Activated gamma-delta T cell treated with Interleukin-2 at 50 U/mL for 16 hours (primary cell): ENCODE measurements at regions not wholly inside any gene's neighbourhood (a gene's known extent, or its start where the extent isn't known, plus 50 kb on each side); places are given as distances from the start of the nearest gene placed in this dataset.

Experiments used
- DNase-seq: peaks from one replicate; pipeline ENCODE4 v3.0.0-alpha.2; 2020

DNA sequence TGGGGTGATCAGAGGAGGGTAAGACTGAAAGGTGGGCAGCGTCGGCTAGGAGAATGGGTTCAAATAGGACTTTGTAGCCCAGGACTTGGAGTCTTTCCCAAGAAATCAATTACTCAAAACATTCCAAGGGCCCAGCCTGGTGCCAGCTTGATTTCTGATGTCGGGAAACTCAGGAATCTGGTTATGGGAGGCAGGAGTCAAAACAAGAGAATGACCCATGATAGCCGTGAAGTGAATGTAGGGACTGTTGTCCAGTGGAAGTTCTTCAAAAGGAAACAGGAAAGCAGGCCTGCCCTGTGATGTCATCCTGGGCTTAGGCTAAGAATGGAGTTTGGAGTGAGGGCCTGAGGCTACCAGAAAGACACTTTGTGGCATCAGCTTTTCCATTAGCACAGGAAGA lies 67.4 kb upstream of the SLC14A2 start:
- DNase-seq: no peak

DNA sequence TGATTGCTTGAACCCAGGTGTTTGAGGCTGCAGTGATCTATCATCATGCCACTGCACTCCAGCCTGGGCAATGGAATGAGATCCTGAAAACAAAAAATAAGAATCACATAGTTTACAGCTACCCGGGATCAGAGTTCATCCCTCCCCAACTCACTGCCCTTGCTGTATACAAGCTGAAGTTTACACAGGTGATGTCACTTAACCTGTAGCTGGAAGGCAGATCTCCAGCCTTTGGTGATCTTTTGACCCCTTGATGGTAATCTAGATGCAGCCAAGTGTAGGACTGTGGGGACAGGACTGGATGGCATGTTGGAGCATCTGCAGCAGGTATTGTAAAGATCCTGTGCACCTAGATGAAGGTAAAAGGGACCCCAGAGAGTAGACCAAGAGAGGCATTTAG lies 66.7 kb upstream of the SLC14A2 start:
- DNase-seq: no peak

DNA sequence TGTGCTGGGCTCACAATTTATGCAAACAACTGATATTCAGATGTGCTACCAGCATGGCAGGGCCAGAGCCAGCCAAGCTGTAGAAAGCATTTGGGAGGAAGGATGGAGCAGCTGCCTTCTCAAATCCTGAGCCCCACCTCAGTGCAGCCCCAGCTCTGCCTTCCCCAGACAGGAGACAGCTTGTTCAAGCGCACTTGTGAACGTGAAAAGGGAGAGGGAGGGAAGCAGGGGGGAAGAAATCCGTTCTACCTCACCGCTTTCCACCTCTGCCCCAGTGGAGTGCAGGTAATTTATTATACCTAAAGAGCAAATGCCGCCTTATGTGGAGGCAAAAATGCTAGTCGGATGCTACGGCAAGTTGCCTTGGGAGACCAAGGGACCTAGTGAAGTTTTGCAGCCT lies 66.0 kb upstream of the SLC14A2 start:
- DNase-seq: no peak

DNA sequence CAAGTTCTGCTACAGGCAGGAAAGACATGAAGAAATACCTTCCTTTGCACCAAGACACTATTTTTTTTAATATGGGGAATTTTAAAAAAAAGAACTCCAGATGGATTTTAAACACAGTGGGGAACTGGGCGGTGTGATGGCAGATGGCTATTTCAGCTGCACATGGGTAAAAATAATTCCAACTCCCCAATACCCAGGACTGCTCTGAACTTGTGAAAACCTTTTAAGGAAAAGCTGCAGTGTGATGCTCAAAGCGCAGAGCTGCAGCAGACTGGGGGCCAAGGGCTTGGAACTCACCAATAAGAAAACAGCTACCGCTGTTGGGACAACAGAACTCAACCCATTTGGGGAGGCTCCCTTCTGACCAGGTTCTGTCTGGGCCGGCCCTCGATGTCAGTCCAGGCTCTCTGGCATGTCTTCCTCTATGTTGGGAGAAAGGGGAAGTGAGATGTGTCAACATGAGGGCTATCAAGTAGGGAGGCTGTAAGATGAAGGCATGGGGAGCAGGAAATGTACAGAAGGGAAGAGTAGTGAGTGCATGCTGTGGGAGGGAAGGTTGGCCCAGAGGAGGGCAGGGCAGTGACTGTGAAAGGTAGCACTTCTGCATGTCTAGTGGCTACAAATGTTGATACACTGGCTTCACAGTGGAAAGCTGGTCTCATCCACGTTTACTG lies 64.0 kb upstream of the SLC14A2 start:
- no peak for DNase-seq

DNA sequence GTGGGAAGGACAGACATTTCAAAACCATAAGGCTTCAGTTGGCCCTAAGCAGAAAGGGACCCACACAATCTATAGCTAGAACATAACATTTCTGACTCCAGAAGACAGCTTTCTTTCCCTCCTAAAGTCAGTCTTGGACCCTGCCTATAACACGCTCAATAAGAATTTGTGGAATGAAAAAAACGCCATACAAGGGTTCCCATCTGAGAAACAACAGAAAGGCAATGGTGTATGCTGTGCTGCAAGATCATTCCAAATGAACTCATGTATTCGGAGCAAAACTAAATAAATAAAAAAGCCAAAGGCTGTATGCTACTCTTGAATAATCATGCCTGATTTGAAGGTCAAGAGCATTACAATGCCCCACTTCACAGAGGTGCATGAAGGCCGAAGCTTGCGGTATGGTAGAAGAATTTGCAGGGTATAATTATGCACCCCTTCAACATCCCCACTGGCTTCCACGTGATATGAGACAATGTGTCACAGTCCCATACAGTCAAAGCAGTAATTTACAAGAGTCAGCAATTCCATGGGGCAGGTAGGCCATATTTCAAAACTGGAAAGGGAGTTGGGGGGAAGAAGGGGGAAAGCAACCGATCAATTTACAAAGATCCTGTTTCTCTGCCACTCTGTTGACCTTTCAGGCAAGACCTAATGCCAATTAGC lies 61.4 kb upstream of the SLC14A2 start:
- no peak for DNase-seq

DNA sequence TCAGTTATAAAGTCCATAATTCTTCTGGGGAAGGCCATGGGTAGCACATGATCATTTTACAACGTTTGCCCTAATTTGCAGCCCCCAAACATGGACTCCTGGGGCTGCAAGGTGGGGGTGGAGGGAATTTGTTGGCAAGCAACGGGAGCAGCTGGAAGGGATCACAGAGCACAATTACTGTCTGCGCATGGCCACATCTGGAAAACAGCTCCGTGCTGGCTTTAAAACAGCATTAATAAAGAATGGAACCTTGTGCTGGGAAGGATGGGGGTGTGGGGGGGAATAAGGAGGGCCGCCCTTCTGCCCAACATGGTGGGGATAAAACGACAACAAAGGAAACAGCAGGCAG lies 60.9 kb upstream of the SLC14A2 start:
- no peak for DNase-seq

DNA sequence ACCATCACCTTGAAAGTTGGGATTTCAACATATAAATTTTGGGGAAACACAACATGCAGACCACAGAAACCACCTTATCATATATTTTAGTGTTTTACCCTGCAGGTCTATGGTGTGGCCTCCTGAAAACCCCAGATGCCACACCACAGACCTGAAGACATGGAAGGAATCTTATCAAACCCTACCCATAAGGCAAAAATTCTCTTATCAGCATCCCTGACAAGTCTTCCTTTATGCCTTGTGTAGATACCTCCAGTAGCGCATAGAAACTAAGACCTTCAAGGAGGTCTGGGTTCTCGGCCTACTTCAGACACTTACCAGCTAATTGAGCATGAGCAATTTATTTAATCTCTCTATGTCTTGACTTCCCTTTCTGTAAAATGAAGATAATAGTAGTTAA lies 59.1 kb upstream of the SLC14A2 start:
- DNase-seq: no peak

DNA sequence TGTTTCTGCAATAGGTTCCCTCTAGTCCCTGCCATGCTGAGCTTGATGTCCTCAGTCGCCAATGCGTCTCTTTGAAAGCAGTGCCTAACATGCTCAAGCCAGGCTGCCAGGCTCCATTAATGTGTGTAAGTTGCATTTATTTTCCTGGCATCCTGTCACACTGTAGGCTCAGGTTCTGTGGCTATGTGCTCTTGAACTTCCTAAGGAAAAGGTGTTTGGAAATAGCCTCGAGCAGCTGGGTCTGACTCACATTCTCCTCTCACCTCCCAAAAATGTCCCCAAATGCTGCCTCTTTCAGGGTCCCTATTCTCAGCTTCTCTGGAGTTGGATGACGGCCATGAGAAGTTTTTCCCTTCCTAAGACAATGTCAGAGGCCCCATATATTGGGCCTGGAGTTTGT lies 58.0 kb upstream of the SLC14A2 start:
- no peak for DNase-seq

DNA sequence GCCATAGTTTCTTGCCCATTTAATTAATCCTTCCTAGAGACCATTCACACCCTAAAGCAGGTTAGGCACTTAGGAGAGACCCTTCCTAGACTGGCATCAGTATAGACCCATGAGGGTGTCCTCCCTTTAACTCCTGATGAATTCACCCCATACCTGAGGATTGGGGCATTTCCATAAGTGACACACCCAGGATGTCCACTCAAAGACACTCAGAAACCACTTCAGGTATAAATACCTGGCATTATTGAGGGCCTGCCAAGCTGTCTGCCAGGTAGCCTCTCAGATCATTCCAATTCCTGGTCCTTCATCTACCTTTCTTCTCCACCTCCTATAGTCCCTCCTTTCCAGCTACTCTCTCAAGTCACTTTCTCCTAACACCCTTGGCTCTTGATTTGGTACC lies 57.5 kb upstream of the SLC14A2 start:
- DNase-seq: no peak

DNA sequence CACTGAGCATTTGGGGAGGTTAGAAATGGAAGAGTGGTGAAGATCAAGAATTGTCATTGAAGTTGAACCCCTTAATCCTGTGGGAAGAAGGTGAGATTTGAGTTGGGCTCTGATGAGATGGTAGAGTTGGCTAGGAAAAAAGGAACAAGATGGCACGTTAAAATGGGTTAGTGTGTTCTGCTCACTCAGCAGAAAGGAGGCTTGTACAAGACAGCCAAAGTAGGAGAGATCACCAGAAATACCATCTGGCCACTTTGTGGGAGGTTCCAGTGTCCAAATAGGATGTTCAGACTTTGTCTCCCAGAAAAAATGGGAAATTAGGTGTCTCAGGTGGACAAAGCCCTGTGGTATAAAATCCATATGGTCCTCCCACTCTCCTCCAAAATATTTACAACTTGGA lies 56.0 kb upstream of the SLC14A2 start:
- no peak for DNase-seq

DNA sequence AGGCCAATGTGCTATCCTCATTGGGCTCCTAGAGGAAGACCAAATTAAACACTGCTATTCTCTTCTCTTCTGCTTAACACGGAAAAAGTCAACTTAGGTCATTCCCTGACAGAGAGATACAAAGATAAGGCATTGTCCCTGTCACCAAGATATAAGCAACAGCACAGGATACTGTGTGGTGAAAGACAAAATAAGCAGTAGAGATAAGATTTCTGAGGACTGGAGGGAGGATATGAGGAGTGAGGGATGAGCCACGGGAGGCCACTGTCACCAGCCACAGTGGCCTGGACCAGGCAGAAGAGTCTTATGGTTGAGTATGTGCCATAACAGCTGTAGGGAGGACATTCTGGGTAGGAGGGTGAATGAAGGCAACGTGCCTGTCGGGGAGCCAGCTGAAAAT lies 54.4 kb upstream of the SLC14A2 start:
- DNase-seq: no peak

DNA sequence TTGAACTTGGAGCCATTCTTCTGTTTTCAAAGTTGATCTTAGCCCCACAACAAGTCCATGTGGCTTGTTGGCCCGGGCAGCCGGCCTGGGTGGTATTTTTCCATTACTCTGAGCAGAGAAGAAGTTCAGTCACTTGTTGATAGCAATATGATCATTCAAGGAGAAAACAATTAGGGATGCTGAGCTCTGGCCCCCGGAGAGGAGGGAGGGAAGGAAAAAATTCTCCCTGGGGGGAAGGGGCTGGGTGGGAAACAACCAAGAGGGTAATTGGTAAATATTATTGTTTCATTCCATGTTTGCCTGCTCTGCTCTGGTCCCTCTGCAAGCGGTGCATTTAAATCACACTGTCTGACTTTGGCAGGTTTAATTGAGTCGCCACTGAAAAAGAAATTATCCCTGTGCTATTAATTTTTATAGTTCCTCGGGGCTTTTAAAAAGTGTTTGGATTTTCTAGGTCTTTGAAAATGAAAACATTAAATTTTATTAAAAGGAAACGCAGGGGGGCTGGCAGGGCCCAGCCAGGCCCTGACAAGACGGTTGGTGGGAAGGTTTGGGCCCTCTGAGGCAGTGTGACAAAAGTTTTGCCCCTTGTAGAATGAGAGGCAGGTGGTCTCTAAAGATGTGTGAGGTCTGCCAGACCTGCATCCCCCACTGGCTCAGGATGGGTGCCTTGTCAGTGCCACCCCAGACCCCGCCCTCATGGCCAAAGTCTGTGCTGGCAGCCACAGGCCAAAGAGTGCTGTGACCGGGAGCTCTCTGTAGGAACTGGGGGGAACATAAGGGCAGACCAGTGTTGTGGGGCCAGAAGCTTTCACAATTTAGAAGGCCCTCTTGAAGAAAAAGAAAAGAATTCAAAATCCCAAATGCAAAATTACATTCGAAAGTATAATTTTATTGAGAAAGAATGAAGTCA lies 52.5 kb upstream of the SLC14A2 start:
- no peak for DNase-seq

DNA sequence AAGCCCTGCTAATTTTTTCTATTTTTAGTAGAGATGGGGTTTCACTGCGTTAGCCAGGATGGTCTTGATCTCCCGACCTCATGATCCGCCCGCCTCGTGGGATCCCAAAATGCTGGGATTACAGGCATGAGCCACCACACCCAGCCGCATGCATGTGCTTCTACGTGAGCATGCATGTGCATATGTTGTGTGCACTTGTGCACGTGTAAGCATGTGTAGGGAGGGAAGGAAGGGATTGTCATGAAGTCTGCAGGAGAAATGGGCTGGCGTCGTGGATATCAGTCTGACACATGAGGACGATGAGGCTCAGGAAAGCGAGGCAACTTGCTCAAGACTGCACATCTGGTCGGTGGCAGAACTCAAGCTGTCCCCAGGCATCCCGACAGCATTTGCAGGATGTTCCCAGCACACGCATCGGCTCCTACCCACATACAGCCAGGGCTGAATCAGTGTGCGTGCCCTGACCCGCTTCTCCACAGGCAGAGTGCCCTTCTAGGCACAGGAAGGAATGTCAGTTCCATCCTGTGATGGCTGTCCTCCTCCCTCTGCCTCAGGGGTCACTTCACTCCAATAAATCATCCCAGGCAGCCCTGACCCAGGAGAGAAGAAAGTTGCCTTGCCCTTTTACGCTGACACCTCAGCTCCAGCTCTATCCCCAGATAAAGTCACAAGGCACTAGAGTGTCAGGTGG lies 49.9 kb upstream of the SLC14A2 start:
- DNase-seq: no peak
